ENCODE measurements at regions not wholly inside any gene's neighbourhood (a gene's known extent, or its start where the extent isn't known, plus 50 kb on each side); places are given as distances from the start of the nearest gene placed in this dataset.

DNA sequence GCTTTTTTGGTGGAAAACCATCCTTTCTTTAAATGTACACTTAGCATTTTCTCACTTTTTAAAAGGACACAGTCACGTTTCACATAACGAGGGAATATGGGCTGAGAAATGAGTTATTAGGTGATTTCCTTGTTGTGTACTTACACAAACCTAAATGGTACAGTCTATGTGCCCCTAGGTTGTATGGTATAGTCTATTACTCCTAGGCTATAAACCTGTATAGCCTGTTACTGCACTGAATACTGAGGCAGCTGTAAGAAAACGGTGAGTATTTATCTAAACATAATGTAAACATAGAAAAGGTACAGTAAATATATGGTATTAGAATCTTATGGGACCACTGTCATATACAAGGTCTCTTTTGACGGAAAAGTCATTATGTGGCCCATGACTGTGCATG is 913.5 kb upstream of the GHITM start:
- Histone ChIP-seq H3K4me2 (ENCODE audit: low read depth, low read length, poor library complexity, severe bottlenecking) (no peak overlapping the region), H3K27ac (ENCODE audit: low read length) (no peak overlapping the region), H3K27me3 (ENCODE audit: low read length) (no peaks in the 10 kb centered on the region), H3K9ac (ENCODE audit: low read length) (no peak overlapping the region), H3K79me2 (ENCODE audit: low read length) (no peaks in the 10 kb centered on the region), H3K36me3 (ENCODE audit: insufficient read depth, low read length) (no peaks in the 10 kb centered on the region), H3K4me1 (ENCODE audit: low read length) (no peaks in the 10 kb centered on the region), H3K4me3 (ENCODE audit: low read length) (no peak overlapping the region), H3K9me2 (replicated peaks; ENCODE audit: insufficient read depth, low read length) (no peaks in the 10 kb centered on the region), H3K9me3 (ENCODE audit: low read length) (no peaks in the 10 kb centered on the region), H4K20me1 (ENCODE audit: insufficient read depth, low read depth, low read length) (no peaks in the 10 kb centered on the region), H2AFZ (ENCODE audit: low read length) (no peak overlapping the region)
- no peak for DNase-seq

- no peaks in the 10 kb centered on the region for H3K27me3 ChIP-seq (ENCODE audit: low read length)
- H3K9ac ChIP-seq (ENCODE audit: low read length): no peak overlapping the region
- no peak overlapping the region for H2AFZ ChIP-seq (ENCODE audit: low read length)
- H3K4me3 ChIP-seq (ENCODE audit: low read length): no peak overlapping the region
- no peak overlapping the region for H3K4me2 ChIP-seq (ENCODE audit: low read depth, low read length, poor library complexity, severe bottlenecking)
- no peak for DNase-seq
- H4K20me1 ChIP-seq (ENCODE audit: insufficient read depth, low read depth, low read length): no peaks in the 10 kb centered on the region
- H3K27ac ChIP-seq (ENCODE audit: low read length): no peak overlapping the region
- no peaks in the 10 kb centered on the region for H3K9me3 ChIP-seq (ENCODE audit: low read length)
- no peaks in the 10 kb centered on the region for H3K79me2 ChIP-seq (ENCODE audit: low read length)
- no peaks in the 10 kb centered on the region for H3K4me1 ChIP-seq (ENCODE audit: low read length)
- no peaks in the 10 kb centered on the region for H3K9me2 ChIP-seq (replicated peaks; ENCODE audit: insufficient read depth, low read length)
- no peaks in the 10 kb centered on the region for H3K36me3 ChIP-seq (ENCODE audit: insufficient read depth, low read length)
Observed at GRCh38 chr10:83229991-83230390, 909.3 kb upstream of the GHITM start.

- H3K9me3 ChIP-seq (ENCODE audit: low read length): no peaks in the 10 kb centered on the region
- no peaks in the 10 kb centered on the region for H3K9me2 ChIP-seq (replicated peaks; ENCODE audit: insufficient read depth, low read length)
- H3K79me2 ChIP-seq (ENCODE audit: low read length): no peaks in the 10 kb centered on the region
- H3K4me2 ChIP-seq (ENCODE audit: low read depth, low read length, poor library complexity, severe bottlenecking): no peak overlapping the region
- H3K4me3 ChIP-seq (ENCODE audit: low read length): no peak overlapping the region
- H2AFZ ChIP-seq (ENCODE audit: low read length): no peak overlapping the region
- H3K36me3 ChIP-seq (ENCODE audit: insufficient read depth, low read length): no peaks in the 10 kb centered on the region
- H4K20me1 ChIP-seq (ENCODE audit: insufficient read depth, low read depth, low read length): no peaks in the 10 kb centered on the region
- DNase-seq: no peak
- no peaks in the 10 kb centered on the region for H3K4me1 ChIP-seq (ENCODE audit: low read length)
- no peak overlapping the region for H3K27ac ChIP-seq (ENCODE audit: low read length)
- H3K9ac ChIP-seq (ENCODE audit: low read length): no peak overlapping the region
- no peaks in the 10 kb centered on the region for H3K27me3 ChIP-seq (ENCODE audit: low read length)
Observed at GRCh38 chr10:83233691-83234090, 905.6 kb upstream of the GHITM start.

GRCh38 chr10:83248106-83248631 is 891.1 kb upstream of the GHITM start:
- Histone ChIP-seq H3K9me2 (replicated peaks; ENCODE audit: insufficient read depth, low read length) (no peaks in the 10 kb centered on the region), H3K9me3 (ENCODE audit: low read length) (no peaks in the 10 kb centered on the region), H3K36me3 (ENCODE audit: insufficient read depth, low read length) (no peaks in the 10 kb centered on the region), H4K20me1 (ENCODE audit: insufficient read depth, low read depth, low read length) (no peaks in the 10 kb centered on the region), H3K27me3 (ENCODE audit: low read length) (no peaks in the 10 kb centered on the region), H3K4me2 (ENCODE audit: low read depth, low read length, poor library complexity, severe bottlenecking) (no peak overlapping the region), H3K79me2 (ENCODE audit: low read length) (no peaks in the 10 kb centered on the region), H3K4me3 (ENCODE audit: low read length) (no peak overlapping the region), H2AFZ (ENCODE audit: low read length) (no peak overlapping the region), H3K9ac (ENCODE audit: low read length) (no peak overlapping the region), H3K4me1 (ENCODE audit: low read length) (no peaks in the 10 kb centered on the region), H3K27ac (ENCODE audit: low read length) (no peak overlapping the region)
- no peak for DNase-seq

- Histone ChIP-seq H3K9ac (ENCODE audit: low read length) (no peak overlapping the region), H3K27me3 (ENCODE audit: low read length) (no peaks in the 10 kb centered on the region), H2AFZ (ENCODE audit: low read length) (no peak overlapping the region), H3K27ac (ENCODE audit: low read length) (no peak overlapping the region), H3K4me3 (ENCODE audit: low read length) (no peak overlapping the region), H4K20me1 (ENCODE audit: insufficient read depth, low read depth, low read length) (no peaks in the 10 kb centered on the region), H3K4me1 (ENCODE audit: low read length) (no peaks in the 10 kb centered on the region), H3K9me2 (replicated peaks; ENCODE audit: insufficient read depth, low read length) (no peaks in the 10 kb centered on the region), H3K9me3 (ENCODE audit: low read length) (no peaks in the 10 kb centered on the region), H3K4me2 (ENCODE audit: low read depth, low read length, poor library complexity, severe bottlenecking) (no peak overlapping the region), H3K79me2 (ENCODE audit: low read length) (no peaks in the 10 kb centered on the region), H3K36me3 (ENCODE audit: insufficient read depth, low read length) (no peaks in the 10 kb centered on the region)
- no peak for DNase-seq
Observed at GRCh38 chr10:83250396-83250795, 888.9 kb upstream of the GHITM start.

GRCh38 chr10:83252169-83252568 is 887.1 kb upstream of the GHITM start:
- H3K27ac ChIP-seq (ENCODE audit: low read length): no peak overlapping the region
- H3K27me3 ChIP-seq (ENCODE audit: low read length): no peaks in the 10 kb centered on the region
- no peak overlapping the region for H3K4me2 ChIP-seq (ENCODE audit: low read depth, low read length, poor library complexity, severe bottlenecking)
- H3K9me3 ChIP-seq (ENCODE audit: low read length): no peaks in the 10 kb centered on the region
- no peaks in the 10 kb centered on the region for H3K36me3 ChIP-seq (ENCODE audit: insufficient read depth, low read length)
- H2AFZ ChIP-seq (ENCODE audit: low read length): no peak overlapping the region
- no peak overlapping the region for H3K4me3 ChIP-seq (ENCODE audit: low read length)
- H3K4me1 ChIP-seq (ENCODE audit: low read length): no peaks in the 10 kb centered on the region
- no peak overlapping the region for H3K9ac ChIP-seq (ENCODE audit: low read length)
- no peaks in the 10 kb centered on the region for H4K20me1 ChIP-seq (ENCODE audit: insufficient read depth, low read depth, low read length)
- no peaks in the 10 kb centered on the region for H3K79me2 ChIP-seq (ENCODE audit: low read length)
- DNase-seq: no peak
- H3K9me2 ChIP-seq (replicated peaks; ENCODE audit: insufficient read depth, low read length): no peaks in the 10 kb centered on the region

DNA sequence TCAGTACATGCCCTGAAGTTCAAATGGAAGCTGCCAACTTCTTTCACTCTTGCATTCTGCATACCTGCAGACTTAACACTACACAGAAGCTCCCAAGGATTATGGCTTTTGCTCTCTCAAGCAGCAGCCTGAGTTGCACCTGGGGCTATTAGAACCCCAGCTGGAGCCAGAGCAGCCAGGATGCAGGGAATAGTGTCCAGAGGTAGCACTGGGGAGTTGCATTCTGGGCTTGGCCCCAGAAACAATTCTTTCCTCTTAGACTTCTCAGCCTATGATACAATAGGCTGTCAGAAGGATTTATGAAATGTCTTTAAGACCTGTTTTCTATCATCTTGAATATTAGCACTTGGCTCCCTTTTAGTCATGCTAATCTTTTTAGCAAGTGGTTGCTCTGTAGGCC is 886.7 kb upstream of the GHITM start:
- Histone ChIP-seq H3K27me3 (ENCODE audit: low read length) (no peaks in the 10 kb centered on the region), H3K36me3 (ENCODE audit: insufficient read depth, low read length) (no peaks in the 10 kb centered on the region), H3K27ac (ENCODE audit: low read length) (no peak overlapping the region), H3K4me1 (ENCODE audit: low read length) (no peaks in the 10 kb centered on the region), H4K20me1 (ENCODE audit: insufficient read depth, low read depth, low read length) (no peaks in the 10 kb centered on the region), H3K9me3 (ENCODE audit: low read length) (no peaks in the 10 kb centered on the region), H3K9me2 (replicated peaks; ENCODE audit: insufficient read depth, low read length) (no peaks in the 10 kb centered on the region), H3K9ac (ENCODE audit: low read length) (no peak overlapping the region), H3K4me2 (ENCODE audit: low read depth, low read length, poor library complexity, severe bottlenecking) (no peak overlapping the region), H3K79me2 (ENCODE audit: low read length) (no peaks in the 10 kb centered on the region), H2AFZ (ENCODE audit: low read length) (no peak overlapping the region), H3K4me3 (ENCODE audit: low read length) (no peak overlapping the region)
- DNase-seq: no peak

DNA sequence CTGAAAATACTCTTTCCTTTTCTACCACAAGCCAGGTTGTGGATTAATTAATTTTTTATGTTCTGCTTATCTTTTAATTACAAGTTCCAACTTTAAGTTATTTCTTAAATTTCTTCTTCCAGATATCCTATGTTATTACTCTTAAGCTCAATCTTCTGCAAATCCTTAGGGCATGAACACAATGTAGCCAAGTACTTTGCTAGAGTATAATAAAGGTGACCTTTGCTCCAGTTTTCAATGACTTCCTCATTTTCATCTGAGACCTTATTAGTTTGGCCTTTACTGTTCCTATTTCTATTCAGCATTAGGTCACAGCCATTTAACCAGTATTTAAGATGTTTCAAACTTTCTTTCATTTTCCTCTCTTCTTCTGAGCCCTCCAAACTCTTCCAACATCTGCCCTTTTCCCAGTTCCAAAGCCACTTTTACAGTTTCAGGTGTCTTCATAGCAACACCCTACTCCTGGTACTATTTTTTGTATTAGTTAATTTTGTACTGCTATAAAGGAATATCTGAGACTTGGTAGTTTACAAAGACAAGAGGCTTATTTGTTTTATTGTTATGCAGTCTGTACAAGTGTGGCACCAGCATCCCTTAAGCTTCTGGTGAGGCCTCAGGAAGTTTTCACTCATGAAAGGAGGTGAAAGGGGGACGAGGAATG is 886.2 kb upstream of the GHITM start:
- DNase-seq: no peak
- Histone ChIP-seq H3K27ac (ENCODE audit: low read length) (no peak overlapping the region), H3K36me3 (ENCODE audit: insufficient read depth, low read length) (no peaks in the 10 kb centered on the region), H3K4me3 (ENCODE audit: low read length) (no peak overlapping the region), H3K79me2 (ENCODE audit: low read length) (no peaks in the 10 kb centered on the region), H4K20me1 (ENCODE audit: insufficient read depth, low read depth, low read length) (no peaks in the 10 kb centered on the region), H3K9me2 (replicated peaks; ENCODE audit: insufficient read depth, low read length) (no peaks in the 10 kb centered on the region), H3K9ac (ENCODE audit: low read length) (no peak overlapping the region), H3K9me3 (ENCODE audit: low read length) (no peaks in the 10 kb centered on the region), H3K27me3 (ENCODE audit: low read length) (no peaks in the 10 kb centered on the region), H2AFZ (ENCODE audit: low read length) (no peak overlapping the region), H3K4me2 (ENCODE audit: low read depth, low read length, poor library complexity, severe bottlenecking) (no peak overlapping the region), H3K4me1 (ENCODE audit: low read length) (no peaks in the 10 kb centered on the region)
